Neural progenitor cell (in vitro differentiated cells): ENCODE measurements at regions not wholly inside any gene's neighbourhood (a gene's known extent, or its start where the extent isn't known, plus 50 kb on each side); places are given as distances from the start of the nearest gene placed in this dataset.

ENCODE experiments used
- DNase-seq: peaks from one replicate; pipeline ENCODE4 v3.0.0-alpha.2; 2016; ENCODE audit warnings: low spot score
- H2AFZ ChIP-seq: fragments of 200-600 bp; sonication (generic); replicated peaks from 2 replicates; pipeline ENCODE4 v1.6.1; 2016; ENCODE audit warnings: antibody characterized with exemption
- H3F3A ChIP-seq: fragments of 200-600 bp; sonication (generic); 2 replicates; pipeline ENCODE4 v1.6.1; 2016; ENCODE audit warnings: antibody characterized with exemption, low read depth
- H3K27ac ChIP-seq: fragments of 200-600 bp; sonication (generic); 2 replicates; pipeline ENCODE4 v1.5.1; 2016; ENCODE audit warnings: mild to moderate bottlenecking
- H3K27me3 ChIP-seq: fragments of 200-600 bp; sonication (generic); 2 replicates; pipeline ENCODE4 v1.6.1; 2016; ENCODE audit warnings: mild to moderate bottlenecking, moderate library complexity
- H3K36me3 ChIP-seq: fragments of 200-600 bp; sonication (generic); 2 replicates; pipeline ENCODE4 v1.5.1; 2016
- H3K4me1 ChIP-seq: fragments of 200-600 bp; sonication (generic); 2 replicates; pipeline ENCODE4 v1.6.1; 2016; ENCODE audit warnings: mixed run types
- H3K4me2 ChIP-seq: fragments of 200-600 bp; sonication (generic); 2 replicates; pipeline ENCODE4 v1.6.1; 2016
- H3K4me3 ChIP-seq: fragments of 200-600 bp; sonication (generic); 2 replicates; pipeline ENCODE4 v1.5.1; 2016
- H3K79me2 ChIP-seq: fragments of 200-600 bp; sonication (generic); 2 replicates; pipeline ENCODE4 v1.6.1; 2016; ENCODE audit warnings: low read depth
- H3K9ac ChIP-seq: fragments of 200-600 bp; sonication (generic); 2 replicates; pipeline ENCODE4 v1.6.1; 2016
- H3K9me3 ChIP-seq: fragments of 200-600 bp; sonication (generic); 2 replicates; pipeline ENCODE4 v1.5.1; 2016; ENCODE audit warnings: low read depth
- H4K20me1 ChIP-seq: fragments of 200-600 bp; sonication (generic); 2 replicates; pipeline ENCODE4 v1.6.1; 2016; ENCODE audit warnings: low read depth
- H3K27ac Mint-ChIP-seq: 3 replicates; pipeline ENCODE4 v1.8.0; 2021; ENCODE audit warnings: mixed read lengths
- H3K27me3 Mint-ChIP-seq: 2 replicates; pipeline ENCODE4 v1.8.0; 2022; ENCODE audit warnings: low read depth, mild to moderate bottlenecking, inconsistent platforms, moderate library complexity, mixed read lengths; ENCODE audit not compliant: insufficient read depth
- H3K36me3 Mint-ChIP-seq: 3 replicates; pipeline ENCODE4 v1.8.0; 2021; ENCODE audit warnings: mixed read lengths
- H3K4me1 Mint-ChIP-seq: 3 replicates; pipeline ENCODE4 v1.8.0; 2021; ENCODE audit warnings: mixed read lengths
- H3K4me3 Mint-ChIP-seq: 3 replicates; pipeline ENCODE4 v1.8.0; 2021; ENCODE audit warnings: mild to moderate bottlenecking, moderate library complexity, mixed read lengths
- H3K9me3 Mint-ChIP-seq: 3 replicates; pipeline ENCODE4 v1.8.0; 2020; ENCODE audit warnings: mixed read lengths
- EZH2 ChIP-seq: fragments of 200-600 bp; sonication (generic); IDR thresholded peaks from 2 replicates; pipeline ENCODE4 v1.6.1; 2017; ENCODE audit warnings: antibody characterized with exemption, mild to moderate bottlenecking, moderate library complexity
- EZH2phosphoT487 ChIP-seq: fragments of 200-600 bp; sonication (generic); IDR thresholded peaks from 2 replicates; pipeline ENCODE4 v1.6.1; 2017; ENCODE audit warnings: antibody characterized with exemption
- TF ChIP-seq, protein P1 (sequence below): fragments of 200-600 bp; sonication (generic); IDR thresholded peaks from 2 replicates; pipeline ENCODE4 v1.5.1; 2017; ENCODE audit warnings: antibody characterized with exemption, mild to moderate bottlenecking

DNA sequence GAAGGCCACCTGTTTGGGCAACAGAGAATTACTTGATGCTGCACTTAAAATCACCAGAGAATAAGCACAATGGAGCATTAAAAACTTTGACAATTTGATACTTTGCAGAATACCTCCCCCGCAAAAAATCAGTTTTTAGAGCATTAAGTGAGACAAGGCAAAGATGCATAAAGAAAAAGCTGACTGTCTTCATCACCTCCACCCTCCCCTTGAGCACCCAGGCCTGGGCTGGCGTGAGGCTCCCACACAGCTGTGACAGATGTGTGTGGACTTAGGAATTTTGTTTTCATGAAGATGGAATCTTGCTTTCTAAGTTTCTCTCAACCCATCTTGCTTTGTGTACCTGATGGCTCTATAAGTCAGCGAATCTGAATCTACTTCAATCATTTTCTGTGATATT lies 242.2 kb downstream of the EMX2 start:
- Histone ChIP-seq H2AFZ (no peak overlapping the region), H3K27me3 (no peaks in the 10 kb centered on the region), H3F3A (no peaks in the 10 kb centered on the region), H3K9ac (no peak overlapping the region), H3K27ac (no peak overlapping the region), H3K4me2 (no peak overlapping the region), H3K4me3 (no peak overlapping the region), H3K4me1 (no peaks in the 10 kb centered on the region), H3K79me2 (no peaks in the 10 kb centered on the region), H3K36me3 (no peaks in the 10 kb centered on the region), H3K9me3 (no peaks in the 10 kb centered on the region), H4K20me1 (no peaks in the 10 kb centered on the region)
- no peaks in the 10 kb centered on the region for H3K9me3 Mint-ChIP-seq
- peaks cover 2% of the 10 kb centered on the region for H3K27me3 Mint-ChIP-seq
- H3K4me3 Mint-ChIP-seq: no peak overlapping the region
- DNase-seq: no peak
- TF ChIP-seq EZH2 (no peak), EZH2phosphoT487 (no peak)
- TF ChIP-seq, protein P1, sequence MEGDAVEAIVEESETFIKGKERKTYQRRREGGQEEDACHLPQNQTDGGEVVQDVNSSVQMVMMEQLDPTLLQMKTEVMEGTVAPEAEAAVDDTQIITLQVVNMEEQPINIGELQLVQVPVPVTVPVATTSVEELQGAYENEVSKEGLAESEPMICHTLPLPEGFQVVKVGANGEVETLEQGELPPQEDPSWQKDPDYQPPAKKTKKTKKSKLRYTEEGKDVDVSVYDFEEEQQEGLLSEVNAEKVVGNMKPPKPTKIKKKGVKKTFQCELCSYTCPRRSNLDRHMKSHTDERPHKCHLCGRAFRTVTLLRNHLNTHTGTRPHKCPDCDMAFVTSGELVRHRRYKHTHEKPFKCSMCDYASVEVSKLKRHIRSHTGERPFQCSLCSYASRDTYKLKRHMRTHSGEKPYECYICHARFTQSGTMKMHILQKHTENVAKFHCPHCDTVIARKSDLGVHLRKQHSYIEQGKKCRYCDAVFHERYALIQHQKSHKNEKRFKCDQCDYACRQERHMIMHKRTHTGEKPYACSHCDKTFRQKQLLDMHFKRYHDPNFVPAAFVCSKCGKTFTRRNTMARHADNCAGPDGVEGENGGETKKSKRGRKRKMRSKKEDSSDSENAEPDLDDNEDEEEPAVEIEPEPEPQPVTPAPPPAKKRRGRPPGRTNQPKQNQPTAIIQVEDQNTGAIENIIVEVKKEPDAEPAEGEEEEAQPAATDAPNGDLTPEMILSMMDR: no peak
- H3K27ac Mint-ChIP-seq: no peak overlapping the region
- peaks cover 9% of the 10 kb centered on the region for H3K4me1 Mint-ChIP-seq
- H3K36me3 Mint-ChIP-seq: no peaks in the 10 kb centered on the region

GRCh38 chr10:117788911-117789310 lies 246.4 kb downstream of the EMX2 start:
- Histone ChIP-seq H3K4me3 (no peak overlapping the region), H3K27ac (no peak overlapping the region), H3K36me3 (no peaks in the 10 kb centered on the region), H3K79me2 (no peaks in the 10 kb centered on the region), H3K4me2 (no peak overlapping the region), H4K20me1 (no peaks in the 10 kb centered on the region), H3K27me3 (no peaks in the 10 kb centered on the region), H3K9ac (no peak overlapping the region), H3K9me3 (no peaks in the 10 kb centered on the region), H3F3A (no peaks in the 10 kb centered on the region), H3K4me1 (peaks cover 16% of the 10 kb centered on the region), H2AFZ (no peak overlapping the region)
- no peak overlapping the region for H3K27ac Mint-ChIP-seq
- TF ChIP-seq, protein P1: no peak
- TF ChIP-seq EZH2 (no peak), EZH2phosphoT487 (no peak)
- H3K36me3 Mint-ChIP-seq: no peaks in the 10 kb centered on the region
- H3K9me3 Mint-ChIP-seq: no peaks in the 10 kb centered on the region
- H3K4me3 Mint-ChIP-seq: no peak overlapping the region
- no peak for DNase-seq
- H3K4me1 Mint-ChIP-seq: peaks cover 27% of the 10 kb centered on the region
- no peaks in the 10 kb centered on the region for H3K27me3 Mint-ChIP-seq

DNA sequence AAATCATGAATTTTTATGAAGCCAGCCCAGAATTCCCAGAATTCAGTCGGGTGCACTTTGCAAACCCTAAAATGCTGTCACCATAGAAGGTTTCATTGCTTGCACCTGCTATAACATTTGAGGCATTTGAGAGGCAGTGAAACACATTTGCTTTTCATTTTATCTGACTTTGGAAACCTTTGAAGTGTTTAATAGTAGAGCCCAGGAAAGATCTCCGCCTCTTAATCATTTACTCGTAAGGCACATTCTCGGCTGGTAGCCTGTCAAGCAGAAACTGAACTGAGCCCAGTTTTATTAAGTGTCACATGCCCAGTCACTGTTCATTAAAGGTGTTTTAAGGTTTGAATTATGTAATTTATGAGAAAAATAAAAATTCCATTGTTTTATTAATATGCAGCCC lies 247.6 kb downstream of the EMX2 start:
- Histone ChIP-seq H3K9me3 (no peaks in the 10 kb centered on the region), H3K4me1 (peaks cover 16% of the 10 kb centered on the region), H3K4me2 (no peak overlapping the region), H3K9ac (no peak overlapping the region), H3K36me3 (no peaks in the 10 kb centered on the region), H3K4me3 (no peak overlapping the region), H3K27ac (no peak overlapping the region), H3F3A (no peaks in the 10 kb centered on the region), H3K27me3 (no peaks in the 10 kb centered on the region), H3K79me2 (no peaks in the 10 kb centered on the region), H4K20me1 (no peaks in the 10 kb centered on the region), H2AFZ (no peak overlapping the region)
- Mint-ChIP-seq H3K4me1 (peaks cover 30% of the 10 kb centered on the region), H3K27me3 (peaks cover 4% of the 10 kb centered on the region), H3K9me3 (no peaks in the 10 kb centered on the region), H3K4me3 (no peak overlapping the region), H3K36me3 (no peaks in the 10 kb centered on the region), H3K27ac (no peak overlapping the region)
- TF ChIP-seq EZH2phosphoT487: no peak
- TF ChIP-seq, protein P1: no peak
- no peak for TF ChIP-seq EZH2
- no peak for DNase-seq

GRCh38 chr10:117790621-117791020 lies 248.1 kb downstream of the EMX2 start:
- Mint-ChIP-seq H3K27ac (peak overlapping the region; percentile 23), H3K9me3 (no peaks in the 10 kb centered on the region), H3K36me3 (no peaks in the 10 kb centered on the region), H3K4me1 (peaks cover 30% of the 10 kb centered on the region), H3K27me3 (peaks cover 4% of the 10 kb centered on the region), H3K4me3 (no peak overlapping the region)
- H3K27me3 ChIP-seq: no peaks in the 10 kb centered on the region
- no peak overlapping the region for H3K27ac ChIP-seq
- no peak overlapping the region for H2AFZ ChIP-seq
- no peak overlapping the region for H3K4me3 ChIP-seq
- H4K20me1 ChIP-seq: no peaks in the 10 kb centered on the region
- TF ChIP-seq EZH2 (no peak), EZH2phosphoT487 (no peak)
- TF ChIP-seq, protein P1: no peak
- H3K9ac ChIP-seq: no peak overlapping the region
- H3K9me3 ChIP-seq: no peaks in the 10 kb centered on the region
- no peaks in the 10 kb centered on the region for H3K79me2 ChIP-seq
- no peaks in the 10 kb centered on the region for H3K36me3 ChIP-seq
- peaks cover 16% of the 10 kb centered on the region for H3K4me1 ChIP-seq
- DNase-seq: no peak
- no peaks in the 10 kb centered on the region for H3F3A ChIP-seq
- H3K4me2 ChIP-seq: no peak overlapping the region
